ENCODE measurements at regions not wholly inside any gene's neighbourhood (a gene's known extent, or its start where the extent isn't known, plus 50 kb on each side); places are given as distances from the start of the nearest gene placed in this dataset.

DNA sequence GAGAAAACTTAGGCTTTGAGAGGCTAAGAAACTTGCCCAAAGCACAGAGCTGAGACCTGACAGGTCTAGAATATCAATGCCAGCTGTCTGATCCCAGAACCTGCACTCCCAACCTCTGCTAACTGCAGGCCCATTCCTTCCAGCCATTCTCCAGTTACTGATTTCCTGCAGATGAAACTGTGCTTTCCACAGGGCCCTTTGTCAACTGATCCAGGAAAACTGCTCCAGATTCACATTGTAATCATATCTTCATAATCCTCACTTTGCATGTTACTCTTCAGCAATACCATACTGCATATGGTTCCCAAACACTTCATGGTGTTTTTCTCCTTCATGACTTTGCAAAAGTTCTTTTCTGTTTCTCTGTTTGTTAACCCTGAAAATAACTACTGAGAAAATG lies 100.6 kb downstream of the RAP2A start:
- Histone ChIP-seq H3K4me3 (no peak overlapping the region), H3K27ac (no peak overlapping the region), H3K4me1 (no peaks in the 10 kb centered on the region), H3K27me3 (no peaks in the 10 kb centered on the region), H3K9me3 (no peaks in the 10 kb centered on the region), H3K36me3 (no peaks in the 10 kb centered on the region)
- TF ChIP-seq, protein P1, sequence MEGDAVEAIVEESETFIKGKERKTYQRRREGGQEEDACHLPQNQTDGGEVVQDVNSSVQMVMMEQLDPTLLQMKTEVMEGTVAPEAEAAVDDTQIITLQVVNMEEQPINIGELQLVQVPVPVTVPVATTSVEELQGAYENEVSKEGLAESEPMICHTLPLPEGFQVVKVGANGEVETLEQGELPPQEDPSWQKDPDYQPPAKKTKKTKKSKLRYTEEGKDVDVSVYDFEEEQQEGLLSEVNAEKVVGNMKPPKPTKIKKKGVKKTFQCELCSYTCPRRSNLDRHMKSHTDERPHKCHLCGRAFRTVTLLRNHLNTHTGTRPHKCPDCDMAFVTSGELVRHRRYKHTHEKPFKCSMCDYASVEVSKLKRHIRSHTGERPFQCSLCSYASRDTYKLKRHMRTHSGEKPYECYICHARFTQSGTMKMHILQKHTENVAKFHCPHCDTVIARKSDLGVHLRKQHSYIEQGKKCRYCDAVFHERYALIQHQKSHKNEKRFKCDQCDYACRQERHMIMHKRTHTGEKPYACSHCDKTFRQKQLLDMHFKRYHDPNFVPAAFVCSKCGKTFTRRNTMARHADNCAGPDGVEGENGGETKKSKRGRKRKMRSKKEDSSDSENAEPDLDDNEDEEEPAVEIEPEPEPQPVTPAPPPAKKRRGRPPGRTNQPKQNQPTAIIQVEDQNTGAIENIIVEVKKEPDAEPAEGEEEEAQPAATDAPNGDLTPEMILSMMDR (IDR thresholded peaks at IDR 0.05) = no peak
- no peak for DNase-seq
- intact Hi-C loops (cut with DNase I; ENCODE audit: low total_unique reads) = no loop called here

DNA sequence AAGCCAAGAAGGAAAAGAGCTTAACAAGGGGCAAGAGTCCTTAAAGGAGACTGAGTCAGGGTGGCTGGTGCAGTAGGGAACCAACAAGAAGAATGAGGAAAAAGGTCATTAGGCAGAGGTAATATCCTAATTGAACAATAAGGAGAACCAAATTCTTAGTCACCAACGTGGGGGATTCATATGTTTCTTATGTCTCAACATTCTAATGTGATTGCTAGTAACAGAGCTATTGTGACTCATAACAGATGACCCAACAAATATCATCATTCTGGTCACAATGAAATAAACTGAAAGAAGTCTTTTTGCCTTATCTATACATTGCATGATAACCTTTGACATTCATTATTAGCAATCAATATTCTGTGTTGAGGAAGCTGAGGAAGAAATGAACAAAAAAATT lies 101.6 kb downstream of the RAP2A start:
- no peak overlapping the region for H3K4me3 ChIP-seq

GRCh38 chr13:97537110-97537509 lies 103.1 kb downstream of the RAP2A start:
- DNase-seq = no peak
- H3K27me3 ChIP-seq = no peaks in the 10 kb centered on the region
- intact Hi-C loops (cut with DNase I; ENCODE audit: low total_unique reads) = no loop called here
- H3K9me3 ChIP-seq = no peaks in the 10 kb centered on the region
- no peak overlapping the region for H3K27ac ChIP-seq
- H3K4me3 ChIP-seq = no peak overlapping the region
- no peaks in the 10 kb centered on the region for H3K36me3 ChIP-seq
- no peaks in the 10 kb centered on the region for H3K4me1 ChIP-seq
- TF ChIP-seq, protein P1 (IDR thresholded peaks at IDR 0.05) = no peak

More for the DNA sequence above, 101.6 kb downstream of the RAP2A start:
- Histone ChIP-seq H3K9me3 (no peaks in the 10 kb centered on the region), H3K27ac (no peak overlapping the region), H3K4me1 (no peaks in the 10 kb centered on the region), H3K27me3 (no peaks in the 10 kb centered on the region), H3K36me3 (no peaks in the 10 kb centered on the region)
- intact Hi-C loops (cut with DNase I; ENCODE audit: low total_unique reads) = no loop called here
- DNase-seq = no peak
- TF ChIP-seq, protein P1 (IDR thresholded peaks at IDR 0.05) = no peak

- TF ChIP-seq, protein P1 (IDR thresholded peaks at IDR 0.05) = no peak
- Histone ChIP-seq H3K27ac (no peak overlapping the region), H3K4me1 (no peaks in the 10 kb centered on the region), H3K27me3 (no peaks in the 10 kb centered on the region), H3K4me3 (no peak overlapping the region), H3K9me3 (no peaks in the 10 kb centered on the region), H3K36me3 (no peaks in the 10 kb centered on the region)
- intact Hi-C loops (cut with DNase I; ENCODE audit: low total_unique reads) = no loop called here
- DNase-seq = no peak
Observed at GRCh38 chr13:97538203-97538602, 104.2 kb downstream of the RAP2A start.

DNA sequence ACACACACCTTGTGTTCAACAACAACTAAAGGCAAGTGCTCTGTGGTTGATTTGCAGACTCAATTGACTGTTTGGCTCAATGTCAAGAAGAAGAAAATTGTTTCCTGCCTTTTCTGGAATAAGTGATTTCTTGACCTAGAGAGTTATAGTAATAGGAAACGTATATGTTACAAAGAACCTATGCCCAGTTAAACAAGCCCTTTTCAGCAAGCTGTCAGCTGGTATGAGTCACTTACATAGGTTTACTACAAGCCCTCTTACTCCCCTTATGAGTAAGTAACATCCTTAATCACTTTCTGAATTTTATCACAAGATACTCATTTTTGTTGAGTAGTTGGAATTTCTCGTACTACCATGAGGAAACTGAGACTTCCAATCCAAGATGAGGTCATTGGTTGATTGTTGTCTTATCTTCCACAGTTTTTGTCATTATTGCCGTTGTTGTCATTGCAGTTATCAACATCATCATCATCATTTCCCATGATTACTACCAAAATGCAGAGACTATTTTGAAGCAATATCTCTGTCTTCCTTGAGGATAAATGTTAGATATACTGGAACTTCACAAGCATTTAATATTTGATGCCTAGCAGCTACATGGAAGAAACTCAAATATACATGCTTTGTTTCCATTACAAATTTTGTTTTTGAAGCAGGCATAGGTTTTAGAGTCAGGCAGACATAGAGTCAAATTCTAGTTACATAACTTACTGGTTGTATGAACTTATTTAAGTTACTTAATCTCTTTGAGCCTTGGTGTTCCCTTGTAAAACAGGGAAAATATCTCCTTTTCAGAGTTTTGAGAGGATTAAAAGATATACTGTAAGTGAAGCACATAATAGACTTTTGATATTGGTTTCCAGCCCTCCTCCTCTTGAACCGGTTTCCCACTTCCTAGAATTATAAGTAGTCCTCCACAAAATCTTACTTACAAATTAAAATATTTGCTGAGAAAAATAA lies 106.0 kb downstream of the RAP2A start:
- intact Hi-C loops (cut with DNase I; ENCODE audit: low total_unique reads) = no loop called here

More for the DNA sequence above, 106.0 kb downstream of the RAP2A start:
- TF ChIP-seq, protein P1 (IDR thresholded peaks at IDR 0.05) = no peak
- H3K4me1 ChIP-seq = no peaks in the 10 kb centered on the region
- H3K36me3 ChIP-seq = no peaks in the 10 kb centered on the region
- H3K9me3 ChIP-seq = no peaks in the 10 kb centered on the region
- H3K4me3 ChIP-seq = no peak overlapping the region
- H3K27me3 ChIP-seq = no peaks in the 10 kb centered on the region
- DNase-seq = no peak
- no peak overlapping the region for H3K27ac ChIP-seq
